H1 (cell line): ENCODE measurements at regions not wholly inside any gene's neighbourhood (a gene's known extent, or its start where the extent isn't known, plus 50 kb on each side); places are given as distances from the start of the nearest gene placed in this dataset.

ENCODE experiments used
- CTCF ChIA-PET: fragments of 300-600 bp; sonication (Branson Sonifier 250); formaldehyde crosslinking; loops from one replicate; lab custom pipeline; 2021; ENCODE audit not compliant: partially characterized antibody; lab: Charles Lee
- POLR2A ChIA-PET: fragments of 300-600 bp; sonication (Branson Sonifier 250); formaldehyde crosslinking; loops from one replicate; lab custom pipeline; 2021; ENCODE audit warnings: inconsistent platforms; ENCODE audit not compliant: partially characterized antibody; lab: Charles Lee
- DNase-seq, 2 experiments: peaks; one replicate each; pipeline versions ENCODE4 v3.0.0 to v3.0.0-alpha.2; 2010 to 2022; ENCODE audit warnings: low spot score in 2 of 2, low read depth in 1 of 2, mixed read lengths in 1 of 2
- FAIRE-seq: peaks from 2 replicates; lab custom pipeline; 2011; peaks lifted over from hg19 to GRCh38; lab: Jason Lieb, UNC
- H2AFZ ChIP-seq: 2 replicates; pipeline ENCODE4 v1.8.1; 2012; ENCODE audit warnings: low read length, inconsistent platforms
- H2AK5ac ChIP-seq: 2 replicates; pipeline ENCODE4 v1.6.1; 2013; ENCODE audit warnings: low read depth, low read length
- H2BK120ac ChIP-seq: replicated peaks from 2 replicates; pipeline ENCODE3; 2013; ENCODE audit warnings: low read depth, low read length, inconsistent platforms
- H2BK12ac ChIP-seq: 2 replicates; pipeline ENCODE4 v1.6.1; 2013; ENCODE audit warnings: low read depth, low read length
- H2BK15ac ChIP-seq: 2 replicates; pipeline ENCODE4 v1.6.1; 2013; ENCODE audit warnings: low read length
- H2BK20ac ChIP-seq: 2 replicates; pipeline ENCODE4 v1.6.1; 2013; ENCODE audit warnings: low read length
- H2BK5ac ChIP-seq: 2 replicates; pipeline ENCODE4 v1.6.1; 2013; ENCODE audit warnings: low read depth, low read length
- H3K14ac ChIP-seq: 2 replicates; pipeline ENCODE4 v1.6.1; 2013; ENCODE audit warnings: inconsistent platforms; ENCODE audit not compliant: insufficient read length
- H3K18ac ChIP-seq: 2 replicates; pipeline ENCODE4 v1.6.1; 2013; ENCODE audit warnings: low read length; ENCODE audit errors: extremely low read depth
- H3K23ac ChIP-seq: 2 replicates; pipeline ENCODE4 v1.6.1; 2013; ENCODE audit warnings: inconsistent platforms; ENCODE audit not compliant: insufficient read length
- H3K23me2 ChIP-seq: 2 replicates; pipeline ENCODE4 v1.6.1; 2013; ENCODE audit warnings: low read depth, low read length
- H3K27ac ChIP-seq: 2 replicates; pipeline ENCODE4 v1.6.1; 2011; ENCODE audit warnings: low read depth, low read length, inconsistent platforms
- H3K27me3 ChIP-seq, 4 experiments: replicated peaks in 1 of 4; 1 replicate in 1 of 4; 2 replicates in 3 of 4; pipeline versions ENCODE4 v1.6.1 to v1.8.1; 2011 to 2013; ENCODE audit warnings: low read length in 3 of 4, mild to moderate bottlenecking in 3 of 4, inconsistent platforms in 2 of 4, mixed read lengths in 2 of 4, moderate library complexity in 1 of 4; ENCODE audit not compliant: control insufficient read depth in 3 of 4, insufficient read depth in 3 of 4; ENCODE audit errors: extremely low read depth in 1 of 4
- H3K36me3 ChIP-seq, 4 experiments: 2 replicates each; pipeline versions ENCODE4 v1.6.1 to v1.8.1; 2011 to 2013; ENCODE audit warnings: mild to moderate bottlenecking in 4 of 4, low read length in 3 of 4, moderate library complexity in 2 of 4, control low read depth in 1 of 4, inconsistent platforms in 1 of 4; ENCODE audit not compliant: insufficient read depth in 4 of 4, control insufficient read depth in 2 of 4
- H3K4ac ChIP-seq: replicated peaks from 2 replicates; pipeline ENCODE3; 2013; ENCODE audit warnings: low read length, low read depth, mixed read lengths, inconsistent platforms; ENCODE audit not compliant: insufficient read length
- H3K4me1 ChIP-seq, 4 experiments: replicated peaks in 1 of 4; 1 replicate in 1 of 4; 2 replicates in 3 of 4; pipeline versions ENCODE4 v1.6.1 to v1.8.1; 2011 to 2013; ENCODE audit warnings: low read length in 3 of 4, inconsistent platforms in 2 of 4, mixed read lengths in 1 of 4; ENCODE audit not compliant: insufficient read depth in 4 of 4, control insufficient read depth in 3 of 4
- H3K4me2 ChIP-seq, 2 experiments: 2 replicates each; pipeline versions ENCODE4 v1.6.1 to v1.8.1; 2011 to 2013; ENCODE audit warnings: low read depth in 2 of 2, low read length in 2 of 2, control low read depth in 1 of 2, inconsistent platforms in 1 of 2, mild to moderate bottlenecking in 1 of 2; ENCODE audit not compliant: insufficient read depth in 1 of 2
- H3K4me3 ChIP-seq, 4 experiments: fragments of 200-600, 300-600 bp in 1 of 4; sonication (generic), shearing (Covaris generic), sonication (Bioruptor Twin) in 1 of 4; 2 replicates each; pipeline versions ENCODE4 v1.5.1 to v1.8.1; 2011 to 2016; ENCODE audit warnings: low read length in 4 of 4, low read depth in 3 of 4, control low read depth in 2 of 4, inconsistent platforms in 2 of 4, mild to moderate bottlenecking in 2 of 4, mixed read lengths in 1 of 4, moderate library complexity in 1 of 4; ENCODE audit not compliant: insufficient read depth in 2 of 4; ENCODE audit errors: extremely low read depth in 1 of 4
- H3K56ac ChIP-seq: replicated peaks from 2 replicates; pipeline ENCODE3; 2013; ENCODE audit warnings: low read depth, mild to moderate bottlenecking, mixed read lengths, low read length, inconsistent platforms; ENCODE audit not compliant: insufficient read length
- H3K79me1 ChIP-seq: 2 replicates; pipeline ENCODE4 v1.6.1; 2013; ENCODE audit warnings: low read depth, low read length, control low read depth
- H3K79me2 ChIP-seq, 2 experiments: 2 replicates each; pipeline versions ENCODE4 v1.6.1 to v1.8.1; 2012 to 2013; ENCODE audit warnings: low read length in 2 of 2, mild to moderate bottlenecking in 2 of 2, inconsistent platforms in 1 of 2; ENCODE audit not compliant: insufficient read depth in 2 of 2, control insufficient read depth in 1 of 2
- H3K9ac ChIP-seq, 4 experiments: replicated peaks in 1 of 4; 1 replicate in 1 of 4; 2 replicates in 3 of 4; pipeline versions ENCODE4 v1.6.1 to v1.8.1; 2011 to 2013; ENCODE audit warnings: low read depth in 3 of 4, low read length in 3 of 4, control low read depth in 2 of 4, mild to moderate bottlenecking in 2 of 4, moderate library complexity in 2 of 4, inconsistent platforms in 1 of 4; ENCODE audit errors: extremely low read depth in 1 of 4
- H3K9me3 ChIP-seq, 2 experiments: 2 replicates each; pipeline versions ENCODE4 v1.6.1 to v1.8.1; 2012 to 2013; ENCODE audit warnings: mild to moderate bottlenecking in 2 of 2, moderate library complexity in 2 of 2, control low read depth in 1 of 2, inconsistent platforms in 1 of 2, low read depth in 1 of 2, low read length in 1 of 2, mixed read lengths in 1 of 2; ENCODE audit not compliant: insufficient read depth in 2 of 2
- H4K20me1 ChIP-seq, 2 experiments: replicated peaks in 1 of 2; 2 replicates each; pipeline versions ENCODE3 to v1.8.1; 2011 to 2013; ENCODE audit warnings: inconsistent platforms in 2 of 2, low read length in 2 of 2, mild to moderate bottlenecking in 1 of 2; ENCODE audit not compliant: insufficient read depth in 2 of 2, control insufficient read depth in 1 of 2
- H4K5ac ChIP-seq: 2 replicates; pipeline ENCODE4 v1.6.1; 2013; ENCODE audit warnings: low read length, low read depth, mixed read lengths, inconsistent platforms; ENCODE audit not compliant: insufficient read length
- H4K8ac ChIP-seq: 2 replicates; pipeline ENCODE4 v1.8.0; 2013; ENCODE audit warnings: mild to moderate bottlenecking, moderate library complexity, low read length, inconsistent platforms; ENCODE audit not compliant: insufficient read depth; ENCODE audit errors: extremely low read depth
- H4K91ac ChIP-seq: replicated peaks from 2 replicates; pipeline ENCODE3; 2013; ENCODE audit warnings: low read length, mixed read lengths, inconsistent platforms; ENCODE audit not compliant: insufficient read length
- ASH2L ChIP-seq: fragments of 200-600, 300-600 bp; sonication (generic); IDR thresholded peaks from one replicate; pipeline ENCODE4 v1.7.1; 2017; ENCODE audit warnings: low read length
- BCL11A ChIP-seq, 2 experiments: IDR thresholded peaks; one replicate each; pipeline ENCODE4 v1.6.1; 2011; ENCODE audit warnings: low read depth in 2 of 2, low read length in 2 of 2, mild to moderate bottlenecking in 2 of 2
- EGR1 ChIP-seq: IDR thresholded peaks from 2 replicates; pipeline ENCODE4 v1.6.1; 2011; ENCODE audit warnings: low read depth, low read length, borderline replicate concordance
- RFX5 ChIP-seq: IDR thresholded peaks from 2 replicates; pipeline ENCODE4 v1.6.1; 2011; ENCODE audit warnings: low read depth, low read length, improper control_type of control experiment, borderline replicate concordance
- TAF1 ChIP-seq: IDR thresholded peaks from 2 replicates; pipeline ENCODE4 v1.6.1; 2011; ENCODE audit warnings: mild to moderate bottlenecking, low read depth, low read length
- USF2 ChIP-seq: IDR thresholded peaks from 2 replicates; pipeline ENCODE4 v1.6.1; 2011; ENCODE audit warnings: low read length, improper control_type of control experiment
- WGBS, 2 experiments: shearing (Covaris generic) in 1 of 2; methylation state at CpG; one replicate each; pipeline versions ENCODE4 v1.1.6 to v1.1.7; 2013 to 2015; ENCODE audit warnings: low lambda C conversion rate in 2 of 2, mixed read lengths in 2 of 2, inconsistent platforms in 1 of 2, low coverage in 1 of 2, missing lambda C conversion rate in 1 of 2; ENCODE audit not compliant: insufficient replicate concordance in 2 of 2, insufficient coverage in 1 of 2, insufficient read length in 1 of 2; ENCODE audit errors: extremely low coverage in 1 of 2, missing lambda C conversion rate in 1 of 2; 5-methylcytosine and 5-hydroxymethylcytosine counted together

- no peak for FAIRE-seq
- TF ChIP-seq ASH2L (no peak), EGR1 (no peak), BCL11A (IDR thresholded peaks at IDR 0.05; ENCODE audit: low read depth in 2 of 2, low read length in 2 of 2) (no peak), TAF1 (no peak), RFX5 (no peak), USF2 (no peak)
- H3K4me1 ChIP-seq: peaks cover 0 to 5% (median 0%) of the 10 kb centered on the region in 4 experiments; a peak in 1 of 7 replicates
These were observed 279.6 kb downstream of the NUAK1 start for GRCh38 chr12:105858981-105859710.

More at GRCh38 chr12:105858981-105859710, 279.6 kb downstream of the NUAK1 start:
- Histone ChIP-seq H3K4ac (no peak overlapping the region), H3K79me2 (no peaks in the 10 kb centered on the region), H3K9ac (no peak overlapping the region), H3K4me2 (no peak overlapping the region), H3K27ac (no peak overlapping the region), H2BK12ac (no peak overlapping the region), H3K79me1 (no peaks in the 10 kb centered on the region), H4K91ac (no peak overlapping the region), H2BK20ac (no peak overlapping the region), H2BK5ac (no peak overlapping the region), H4K8ac (no peak overlapping the region), H3K23me2 (no peaks in the 10 kb centered on the region; the same call in 1 of the 2 replicates), H3K27me3 (no peaks in the 10 kb centered on the region), H3K4me3 (no peak overlapping the region), H3K18ac (no peak overlapping the region), H3K14ac (no peak overlapping the region), H2AK5ac (no peak overlapping the region), H3K9me3 (no peaks in the 10 kb centered on the region; a peak in 1 of 4 replicates), H2BK15ac (no peak overlapping the region), H2BK120ac (no peak overlapping the region), H3K36me3 (no peaks in the 10 kb centered on the region), H2AFZ (no peak overlapping the region), H4K5ac (no peak overlapping the region), H3K56ac (no peak overlapping the region), H4K20me1 (peaks cover 0 to 2% of the 10 kb centered on the region in 2 experiments), H3K23ac (no peak overlapping the region)
- ChIA-PET POLR2A (no interaction called here), CTCF (no interaction called here)
- 76% methylated on average over 4 of the region's 4 CpGs; no CpG with 5 or more reads in 1 of the 2 experiments for WGBS, 2 experiments
- no peak for DNase-seq
